ENCODE measurements at regions not wholly inside any gene's neighbourhood (a gene's known extent, or its start where the extent isn't known, plus 50 kb on each side); places are given as distances from the start of the nearest gene placed in this dataset.

- TF ChIP-seq CTCF (IDR thresholded peaks at IDR 0.05; ENCODE audit: low read length) (no peak), EZH2 (IDR thresholded peaks at IDR 0.05; ENCODE audit: borderline replicate concordance, low read length) (no peak)
These were observed 52.9 kb upstream of the ZNF366 start for GRCh38 chr5:72559866-72560766.

Measured in OCI-LY1 (cell line).